ENCODE measurements at regions not wholly inside any gene's neighbourhood (a gene's known extent, or its start where the extent isn't known, plus 50 kb on each side); places are given as distances from the start of the nearest gene placed in this dataset.

DNA sequence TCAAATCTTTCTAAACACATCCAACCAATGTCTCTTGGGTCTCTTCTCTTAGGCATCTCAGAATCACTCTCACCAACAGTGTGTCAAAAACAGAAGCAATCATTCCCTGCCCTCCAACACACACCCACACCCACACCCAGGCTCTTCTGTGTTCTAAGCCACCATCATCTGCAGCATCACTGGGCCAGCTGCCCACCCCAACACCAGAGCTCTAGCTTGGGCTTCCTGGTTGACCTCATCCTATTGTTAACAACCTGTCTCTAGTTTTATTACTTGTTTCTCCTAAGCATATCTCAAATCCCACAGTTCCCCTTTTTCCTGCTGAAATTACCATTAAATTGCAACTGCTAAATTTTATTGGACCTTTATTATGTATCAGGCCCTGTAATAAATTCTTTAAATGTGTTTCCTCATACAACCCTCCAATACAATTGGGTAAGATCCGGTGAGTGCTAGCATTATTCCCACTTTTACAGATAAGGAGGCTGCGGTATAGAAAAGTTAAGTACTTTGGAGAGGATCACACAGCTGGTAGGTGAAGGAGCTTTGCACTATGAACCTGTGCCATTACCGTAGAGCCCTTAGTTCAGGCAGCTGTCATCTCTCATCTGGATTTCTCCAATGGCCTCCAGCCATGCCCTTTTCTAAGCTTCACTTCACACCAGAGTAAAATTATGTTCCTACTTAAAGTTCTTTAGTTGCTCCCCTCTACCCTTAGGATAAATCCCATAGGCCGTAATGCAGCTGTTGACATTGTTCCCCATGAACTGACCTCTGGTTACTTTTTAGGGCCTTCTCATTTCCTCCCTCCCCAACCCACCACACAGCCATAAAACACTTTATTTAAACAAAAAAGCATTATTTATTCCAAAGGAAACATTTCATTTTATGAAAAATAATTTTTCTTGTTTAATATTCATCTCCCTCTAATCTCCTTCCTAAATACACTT, 227.7 kb downstream of the B3GLCT start:
- intact Hi-C loops (cut with micrococcal nuclease): no loop called here
- H3K27ac ChIP-seq (ENCODE audit: low read depth in 1 of 2, low read length in 2 of 2): no peak overlapping the region
- H2AFZ ChIP-seq (ENCODE audit: insufficient read depth, low read depth, low read length, poor library complexity, severe bottlenecking): no peak overlapping the region
- 100% methylated on average over 1 of the region's 4 CpGs for WGBS (ENCODE audit: insufficient coverage)
- H3K36me3 ChIP-seq (replicated peaks in 1 of 2; ENCODE audit: control insufficient read depth in 1 of 2, insufficient read depth in 2 of 2, low read length in 2 of 2): no peaks in the 10 kb centered on the region
- H3K4me3 ChIP-seq (replicated peaks in 1 of 3; ENCODE audit: low read depth in 2 of 3, low read length in 3 of 3): no peak overlapping the region
- no peak for DNase-seq
- H3K9ac ChIP-seq (ENCODE audit: insufficient read depth, low read length, poor library complexity, severe bottlenecking): no peak overlapping the region
- H3K9me3 ChIP-seq (replicated peaks in 1 of 2; ENCODE audit: control insufficient read depth in 1 of 2, insufficient read depth in 1 of 2, low read length in 2 of 2): no peaks in the 10 kb centered on the region
- H3K4me1 ChIP-seq (ENCODE audit: control insufficient read depth in 1 of 2, insufficient read depth in 2 of 2, low read length in 2 of 2): no peaks in the 10 kb centered on the region
- Mint-ChIP-seq H3K9me3 (no peaks in the 10 kb centered on the region), H3K4me1 (peaks cover 4% of the 10 kb centered on the region), H3K36me3 (no peaks in the 10 kb centered on the region), H3K27ac (no peak overlapping the region), H3K4me3 (no peak overlapping the region), H3K27me3 (ENCODE audit: low read depth in 3 of 3) (peaks cover 2 to 3% (median 2%) of the 10 kb centered on the region in 3 donors)
- H3K27me3 ChIP-seq (ENCODE audit: control insufficient read depth in 2 of 2, insufficient read depth in 2 of 2, low read length in 2 of 2): no peaks in the 10 kb centered on the region
- no peak overlapping the region for H3K4me2 ChIP-seq (replicated peaks; ENCODE audit: extremely low read depth, low read length, poor library complexity, severe bottlenecking)
- no peaks in the 10 kb centered on the region for H4K20me1 ChIP-seq (ENCODE audit: insufficient read depth, low read length)
- TF ChIP-seq, protein P1, sequence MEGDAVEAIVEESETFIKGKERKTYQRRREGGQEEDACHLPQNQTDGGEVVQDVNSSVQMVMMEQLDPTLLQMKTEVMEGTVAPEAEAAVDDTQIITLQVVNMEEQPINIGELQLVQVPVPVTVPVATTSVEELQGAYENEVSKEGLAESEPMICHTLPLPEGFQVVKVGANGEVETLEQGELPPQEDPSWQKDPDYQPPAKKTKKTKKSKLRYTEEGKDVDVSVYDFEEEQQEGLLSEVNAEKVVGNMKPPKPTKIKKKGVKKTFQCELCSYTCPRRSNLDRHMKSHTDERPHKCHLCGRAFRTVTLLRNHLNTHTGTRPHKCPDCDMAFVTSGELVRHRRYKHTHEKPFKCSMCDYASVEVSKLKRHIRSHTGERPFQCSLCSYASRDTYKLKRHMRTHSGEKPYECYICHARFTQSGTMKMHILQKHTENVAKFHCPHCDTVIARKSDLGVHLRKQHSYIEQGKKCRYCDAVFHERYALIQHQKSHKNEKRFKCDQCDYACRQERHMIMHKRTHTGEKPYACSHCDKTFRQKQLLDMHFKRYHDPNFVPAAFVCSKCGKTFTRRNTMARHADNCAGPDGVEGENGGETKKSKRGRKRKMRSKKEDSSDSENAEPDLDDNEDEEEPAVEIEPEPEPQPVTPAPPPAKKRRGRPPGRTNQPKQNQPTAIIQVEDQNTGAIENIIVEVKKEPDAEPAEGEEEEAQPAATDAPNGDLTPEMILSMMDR (IDR thresholded peaks at IDR 0.05): no peak
- no peaks in the 10 kb centered on the region for H3K79me2 ChIP-seq (ENCODE audit: insufficient read depth, low read length)

DNA sequence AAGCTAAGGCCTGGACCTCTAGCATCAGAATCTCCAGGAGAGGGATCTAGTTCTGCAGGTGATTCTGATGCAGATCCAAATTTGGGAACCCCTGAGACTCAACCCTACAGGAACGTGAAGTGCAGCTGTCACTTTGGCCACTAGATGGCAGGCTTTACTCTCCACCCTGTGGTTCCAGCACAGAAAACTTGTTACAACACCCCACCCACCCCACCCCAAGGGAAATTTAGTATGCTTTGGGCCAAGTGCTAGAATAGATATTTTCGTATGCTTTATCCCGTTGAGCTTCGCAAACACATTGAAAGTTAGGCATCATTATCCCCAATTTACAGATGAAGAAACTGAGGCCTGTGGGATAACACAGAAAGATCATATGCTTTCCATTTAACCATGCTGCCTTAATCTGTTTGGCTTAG, 232.0 kb downstream of the B3GLCT start:
- Histone ChIP-seq H3K4me3 (replicated peaks in 1 of 3; ENCODE audit: low read depth in 2 of 3, low read length in 3 of 3) (no peak overlapping the region), H2AFZ (ENCODE audit: insufficient read depth, low read depth, low read length, poor library complexity, severe bottlenecking) (no peak overlapping the region), H3K27ac (ENCODE audit: low read depth in 1 of 2, low read length in 2 of 2) (no peak overlapping the region), H3K4me1 (ENCODE audit: control insufficient read depth in 1 of 2, insufficient read depth in 2 of 2, low read length in 2 of 2) (no peaks in the 10 kb centered on the region), H3K4me2 (replicated peaks; ENCODE audit: extremely low read depth, low read length, poor library complexity, severe bottlenecking) (no peak overlapping the region), H3K36me3 (replicated peaks in 1 of 2; ENCODE audit: control insufficient read depth in 1 of 2, insufficient read depth in 2 of 2, low read length in 2 of 2) (no peaks in the 10 kb centered on the region), H3K79me2 (ENCODE audit: insufficient read depth, low read length) (no peaks in the 10 kb centered on the region), H3K9ac (ENCODE audit: insufficient read depth, low read length, poor library complexity, severe bottlenecking) (no peak overlapping the region), H3K27me3 (ENCODE audit: control insufficient read depth in 2 of 2, insufficient read depth in 2 of 2, low read length in 2 of 2) (no peaks in the 10 kb centered on the region), H3K9me3 (replicated peaks in 1 of 2; ENCODE audit: control insufficient read depth in 1 of 2, insufficient read depth in 1 of 2, low read length in 2 of 2) (no peaks in the 10 kb centered on the region), H4K20me1 (ENCODE audit: insufficient read depth, low read length) (no peaks in the 10 kb centered on the region)
- intact Hi-C loops (cut with micrococcal nuclease): loop anchor here (5.0 kb wide), 1 partner anchor 311 kb away; no protein-coding TSS in a partner anchor
- Mint-ChIP-seq H3K27ac (no peak overlapping the region), H3K4me1 (peaks cover 1% of the 10 kb centered on the region), H3K27me3 (ENCODE audit: low read depth in 3 of 3) (peaks cover 2 to 6% (median 5%) of the 10 kb centered on the region in 3 donors), H3K36me3 (no peaks in the 10 kb centered on the region), H3K9me3 (peaks cover 0 to 6% (median 0%) of the 10 kb centered on the region in 7 donors), H3K4me3 (no peak overlapping the region)
- peak; percentile 15 to 40 (median 38) for DNase-seq
- WGBS (ENCODE audit: insufficient coverage): no CpG with 5 or more reads among the region's 4 CpGs
- TF ChIP-seq, protein P1 (IDR thresholded peaks at IDR 0.05): peak; percentile 85
